SK-N-SH (cell line): ENCODE measurements at regions not wholly inside any gene's neighbourhood (a gene's known extent, or its start where the extent isn't known, plus 50 kb on each side); places are given as distances from the start of the nearest gene placed in this dataset.
"Not testable (repeated sequence)": the region's sequence is repeated elsewhere in the genome, so short reads cannot be mapped to it uniquely, and the experiment has no call there.

Source experiments
- CTCF ChIA-PET: fragments of 300-600, 350-600 bp; formaldehyde crosslinking; extraction: SDS; loops from one replicate; lab custom pipeline; 2021; lab: Yijun Ruan, JAX
- POLR2A ChIA-PET: fragments of 350-600 bp; sonication (Branson Sonifier 250); formaldehyde crosslinking; extraction: SDS; loops from one replicate; lab custom pipeline; 2020; ENCODE audit warnings: antibody characterized with exemption, inconsistent platforms; lab: Yijun Ruan, JAX
- DNase-seq: peaks from one replicate; pipeline ENCODE4 v3.0.0; 2012
- H2AFZ ChIP-seq: fragments of 200-600 bp; sonication (generic); 2 replicates; pipeline ENCODE4 v1.8.1; 2016; ENCODE audit warnings: antibody characterized with exemption, mild to moderate bottlenecking, low read depth
- H3F3A ChIP-seq: fragments of 200-600 bp; sonication (generic); replicated peaks from 2 replicates; pipeline ENCODE3; 2016; ENCODE audit warnings: antibody characterized with exemption, mild to moderate bottlenecking; ENCODE audit not compliant: insufficient read depth
- H3K27ac ChIP-seq, 2 experiments: fragments of 200-500 bp in 1 of 2; fragments of 200-600 bp in 1 of 2; sonication (Bioruptor generic) in 1 of 2; sonication (generic), shearing (Covaris generic) in 1 of 2; 2 replicates each; pipeline versions ENCODE4 v1.5.1 to v1.6.1; 2014 to 2016; ENCODE audit warnings: low read depth in 2 of 2, inconsistent platforms in 1 of 2, low read length in 1 of 2, mild to moderate bottlenecking in 1 of 2, mixed read lengths in 1 of 2
- H3K27me3 ChIP-seq: fragments of 200-600 bp; sonication (generic), shearing (Covaris generic); 2 replicates; pipeline ENCODE4 v1.6.1; 2016; ENCODE audit warnings: mixed run types; ENCODE audit not compliant: insufficient read depth
- H3K36me3 ChIP-seq, 2 experiments: fragments of 200-500 bp in 1 of 2; fragments of 200-600 bp in 1 of 2; sonication (Bioruptor generic) in 1 of 2; sonication (generic) in 1 of 2; replicated peaks in 1 of 2; 2 replicates each; pipeline versions ENCODE3 to v1.5.1; 2014 to 2016; ENCODE audit warnings: low read length in 1 of 2, mild to moderate bottlenecking in 1 of 2; ENCODE audit not compliant: insufficient read depth in 2 of 2, control insufficient read depth in 1 of 2
- H3K4me1 ChIP-seq, 2 experiments: fragments of 200-500 bp in 1 of 2; fragments of 200-600 bp in 1 of 2; sonication (Bioruptor generic) in 1 of 2; sonication (generic), shearing (Covaris generic) in 1 of 2; 2 replicates each; pipeline versions ENCODE4 v1.5.1 to v1.6.1; 2014 to 2016; ENCODE audit warnings: low read depth in 1 of 2, low read length in 1 of 2, mixed run types in 1 of 2; ENCODE audit not compliant: insufficient read depth in 2 of 2, control insufficient read depth in 1 of 2
- H3K4me2 ChIP-seq: fragments of 200-600 bp; sonication (generic), shearing (Covaris generic); 2 replicates; pipeline ENCODE4 v1.6.1; 2017; ENCODE audit warnings: mixed run types
- H3K4me3 ChIP-seq, 2 experiments: fragments of 200-500 bp in 1 of 2; fragments of 200-600 bp in 1 of 2; sonication (Bioruptor generic) in 1 of 2; sonication (generic), shearing (Covaris generic) in 1 of 2; 2 replicates each; pipeline versions ENCODE4 v1.5.1 to v1.8.1; 2014 to 2016; ENCODE audit warnings: low read depth in 2 of 2, inconsistent platforms in 1 of 2, low read length in 1 of 2, mild to moderate bottlenecking in 1 of 2, mixed read lengths in 1 of 2, moderate library complexity in 1 of 2
- H3K79me2 ChIP-seq: fragments of 200-600 bp; sonication (generic); 2 replicates; pipeline ENCODE4 v1.8.1; 2017; ENCODE audit warnings: mild to moderate bottlenecking; ENCODE audit not compliant: insufficient read depth
- H3K9ac ChIP-seq: fragments of 200-600 bp; sonication (generic); 2 replicates; pipeline ENCODE4 v1.6.1; 2017; ENCODE audit warnings: mixed run types
- H3K9me2 ChIP-seq: fragments of 200-600 bp; sonication (generic); 2 replicates; pipeline ENCODE4 v1.6.1; 2017; ENCODE audit warnings: mixed run types
- H3K9me3 ChIP-seq: fragments of 200-600 bp; sonication (generic); 2 replicates; pipeline ENCODE4 v1.6.1; 2017; ENCODE audit warnings: mixed run types, mild to moderate bottlenecking, moderate library complexity
- H4K20me1 ChIP-seq: fragments of 200-600 bp; sonication (generic); 2 replicates; pipeline ENCODE4 v1.6.1; 2017; ENCODE audit warnings: mild to moderate bottlenecking, mixed run types; ENCODE audit not compliant: insufficient read depth
- CHD2 ChIP-seq: fragments of 150-350 bp; IDR thresholded peaks from 2 replicates; pipeline ENCODE4 v1.6.1; 2018; ENCODE audit warnings: low read length; ENCODE audit not compliant: partially characterized antibody
- EP300 ChIP-seq, 2 experiments: IDR thresholded peaks; 2 replicates each; pipeline versions ENCODE4 v1.4.0 to v1.6.1; 2012; ENCODE audit warnings: borderline replicate concordance in 1 of 2, low read depth in 1 of 2, low read length in 1 of 2
- EZH2phosphoT487 ChIP-seq: fragments of 200-600 bp; sonication (generic); IDR thresholded peaks from 2 replicates; pipeline ENCODE4 v1.6.1; 2017; ENCODE audit warnings: low read depth, mixed run types, mild to moderate bottlenecking, antibody characterized with exemption, moderate library complexity, borderline replicate concordance
- FOXJ3 ChIP-seq: sonication (generic); formaldehyde crosslinking; IDR thresholded peaks from 2 replicates; pipeline ENCODE4 v1.5.1; 2020; ENCODE audit warnings: mild to moderate bottlenecking, missing genetic modification reagents
- FOXM1 ChIP-seq: IDR thresholded peaks from 2 replicates; pipeline ENCODE4 v1.4.0; 2012; ENCODE audit warnings: low read depth, mild to moderate bottlenecking
- GATA2 ChIP-seq: sonication (generic); formaldehyde crosslinking; IDR thresholded peaks from 2 replicates; pipeline ENCODE4 v1.5.0; 2020; ENCODE audit warnings: mild to moderate bottlenecking, missing genetic modification reagents
- MAX ChIP-seq: IDR thresholded peaks from 2 replicates; pipeline ENCODE4 v1.4.0; 2012; ENCODE audit warnings: low read depth
- MXI1 ChIP-seq: IDR thresholded peaks from 2 replicates; pipeline ENCODE4 v1.6.1; 2012; ENCODE audit warnings: mild to moderate bottlenecking, low read depth, low read length, improper control_type of control experiment
- NFIC ChIP-seq: IDR thresholded peaks from 2 replicates; pipeline ENCODE4 v1.4.0; 2012; ENCODE audit warnings: borderline replicate concordance
- PBX3 ChIP-seq: IDR thresholded peaks from 2 replicates; pipeline ENCODE4; 2012
- POLR2AphosphoS5 ChIP-seq: IDR thresholded peaks from 2 replicates; pipeline ENCODE4 v1.6.1; 2012; ENCODE audit warnings: low read depth, low read length
- RAD21 ChIP-seq: IDR thresholded peaks from 2 replicates; pipeline ENCODE4 v1.6.1; 2012; ENCODE audit warnings: mild to moderate bottlenecking, low read length
- RCOR1 ChIP-seq: fragments of 150-350 bp; IDR thresholded peaks from 2 replicates; pipeline ENCODE4 v1.6.1; 2017; ENCODE audit warnings: antibody characterized with exemption, low read length
- RXRA ChIP-seq: IDR thresholded peaks from 2 replicates; pipeline ENCODE4 v1.4.0; 2012; ENCODE audit warnings: low read depth, mild to moderate bottlenecking, borderline replicate concordance
- TAF1 ChIP-seq: IDR thresholded peaks from 2 replicates; pipeline ENCODE4 v1.6.1; 2012; ENCODE audit warnings: low read depth, mild to moderate bottlenecking, low read length, moderate library complexity, borderline replicate concordance
- TCF12 ChIP-seq: IDR thresholded peaks from 2 replicates; pipeline ENCODE4 v1.4.0; 2012
- YY1 ChIP-seq: IDR thresholded peaks from 2 replicates; pipeline ENCODE4 v1.4.0; 2012; ENCODE audit warnings: low read depth, mild to moderate bottlenecking
- WGBS: methylation state at CpG from one replicate; pipeline ENCODE4 v1.1.6; 2017; ENCODE audit warnings: low lambda C conversion rate; 5-methylcytosine and 5-hydroxymethylcytosine counted together
- TF ChIP-seq, protein P1 (sequence below): IDR thresholded peaks from 2 replicates; pipeline ENCODE4 v1.4.0; 2012; ENCODE audit warnings: low read depth, borderline replicate concordance
- TF ChIP-seq, protein P2 (sequence below): IDR thresholded peaks from 2 replicates; pipeline ENCODE4 v1.6.1; 2012; ENCODE audit warnings: mild to moderate bottlenecking, low read depth, low read length, moderate library complexity

DNA sequence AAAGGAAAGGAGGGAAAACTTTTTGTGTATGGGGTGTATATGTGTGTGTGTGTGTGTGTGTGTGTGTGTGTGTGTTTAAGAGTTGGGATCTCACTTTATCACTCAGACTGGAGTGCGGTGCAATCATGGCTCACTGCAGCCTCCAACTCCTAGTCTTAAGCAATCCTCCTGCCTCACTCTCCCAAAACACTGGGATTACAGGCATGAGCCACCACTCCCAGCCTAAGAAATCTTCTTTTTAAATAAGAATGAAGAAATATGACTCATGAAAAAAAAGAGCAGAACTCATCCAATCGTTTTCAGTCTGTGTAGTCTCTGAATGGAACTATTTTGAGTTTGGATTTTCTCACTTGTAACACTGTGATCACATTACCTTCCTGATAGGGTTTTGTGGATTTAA, 601.5 kb downstream of the ACTL7B start:
- TF ChIP-seq RCOR1 (no peak), POLR2AphosphoS5 (no peak), RXRA (no peak), RAD21 (no peak), EP300 (IDR thresholded peaks at IDR 0.05; ENCODE audit: borderline replicate concordance in 1 of 2, low read depth in 1 of 2, low read length in 1 of 2) (no peak), FOXM1 (no peak), TAF1 (no peak), MXI1 (no peak), TCF12 (no peak), FOXJ3 (CRISPR knock-in tag) (no peak), MAX (no peak), GATA2 (CRISPR knock-in tag) (no peak), EZH2phosphoT487 (no peak), PBX3 (no peak), CHD2 (no peak), NFIC (no peak), YY1 (no peak)
- TF ChIP-seq, protein P1, sequence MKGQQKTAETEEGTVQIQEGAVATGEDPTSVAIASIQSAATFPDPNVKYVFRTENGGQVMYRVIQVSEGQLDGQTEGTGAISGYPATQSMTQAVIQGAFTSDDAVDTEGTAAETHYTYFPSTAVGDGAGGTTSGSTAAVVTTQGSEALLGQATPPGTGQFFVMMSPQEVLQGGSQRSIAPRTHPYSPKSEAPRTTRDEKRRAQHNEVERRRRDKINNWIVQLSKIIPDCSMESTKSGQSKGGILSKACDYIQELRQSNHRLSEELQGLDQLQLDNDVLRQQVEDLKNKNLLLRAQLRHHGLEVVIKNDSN: no peak
- TF ChIP-seq, protein P2, sequence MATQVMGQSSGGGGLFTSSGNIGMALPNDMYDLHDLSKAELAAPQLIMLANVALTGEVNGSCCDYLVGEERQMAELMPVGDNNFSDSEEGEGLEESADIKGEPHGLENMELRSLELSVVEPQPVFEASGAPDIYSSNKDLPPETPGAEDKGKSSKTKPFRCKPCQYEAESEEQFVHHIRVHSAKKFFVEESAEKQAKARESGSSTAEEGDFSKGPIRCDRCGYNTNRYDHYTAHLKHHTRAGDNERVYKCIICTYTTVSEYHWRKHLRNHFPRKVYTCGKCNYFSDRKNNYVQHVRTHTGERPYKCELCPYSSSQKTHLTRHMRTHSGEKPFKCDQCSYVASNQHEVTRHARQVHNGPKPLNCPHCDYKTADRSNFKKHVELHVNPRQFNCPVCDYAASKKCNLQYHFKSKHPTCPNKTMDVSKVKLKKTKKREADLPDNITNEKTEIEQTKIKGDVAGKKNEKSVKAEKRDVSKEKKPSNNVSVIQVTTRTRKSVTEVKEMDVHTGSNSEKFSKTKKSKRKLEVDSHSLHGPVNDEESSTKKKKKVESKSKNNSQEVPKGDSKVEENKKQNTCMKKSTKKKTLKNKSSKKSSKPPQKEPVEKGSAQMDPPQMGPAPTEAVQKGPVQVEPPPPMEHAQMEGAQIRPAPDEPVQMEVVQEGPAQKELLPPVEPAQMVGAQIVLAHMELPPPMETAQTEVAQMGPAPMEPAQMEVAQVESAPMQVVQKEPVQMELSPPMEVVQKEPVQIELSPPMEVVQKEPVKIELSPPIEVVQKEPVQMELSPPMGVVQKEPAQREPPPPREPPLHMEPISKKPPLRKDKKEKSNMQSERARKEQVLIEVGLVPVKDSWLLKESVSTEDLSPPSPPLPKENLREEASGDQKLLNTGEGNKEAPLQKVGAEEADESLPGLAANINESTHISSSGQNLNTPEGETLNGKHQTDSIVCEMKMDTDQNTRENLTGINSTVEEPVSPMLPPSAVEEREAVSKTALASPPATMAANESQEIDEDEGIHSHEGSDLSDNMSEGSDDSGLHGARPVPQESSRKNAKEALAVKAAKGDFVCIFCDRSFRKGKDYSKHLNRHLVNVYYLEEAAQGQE: no peak
- TF ChIP-seq, all 33 proteins: peak for 0
- WGBS: 17% methylated on average over 2 of the region's 2 CpGs
- Histone ChIP-seq H3K4me2 (no peak overlapping the region), H3K9ac (no peak overlapping the region), H3K4me1 (no peaks in the 10 kb centered on the region), H3K27me3 (no peaks in the 10 kb centered on the region; the same call in 1 of the 2 replicates), H3K36me3 (no peaks in the 10 kb centered on the region), H3K79me2 (no peaks in the 10 kb centered on the region), H3K9me3 (no peaks in the 10 kb centered on the region), H4K20me1 (no peaks in the 10 kb centered on the region), H3K4me3 (no peak overlapping the region), H3K27ac (no peak overlapping the region), H2AFZ (no peak overlapping the region), H3F3A (no peaks in the 10 kb centered on the region), H3K9me2 (no peaks in the 10 kb centered on the region)
- DNase-seq: no peak
- ChIA-PET CTCF (no interaction called here), POLR2A (no interaction called here)

DNA sequence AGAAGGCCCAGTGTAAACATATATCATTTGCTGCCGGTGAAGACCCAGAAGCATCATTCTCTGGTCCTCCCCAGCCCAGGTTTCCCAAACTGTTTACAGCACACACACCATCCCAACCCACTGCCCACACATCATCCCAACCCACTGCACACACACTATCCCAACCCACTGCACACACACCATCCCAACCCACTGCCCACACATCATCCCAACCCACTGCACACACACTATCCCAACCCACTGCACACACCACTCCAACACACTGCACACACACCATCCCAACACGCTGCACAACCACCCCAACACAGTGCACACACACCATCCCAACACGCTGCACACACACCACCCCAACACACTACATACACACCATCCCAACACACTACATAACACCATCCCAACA, 608.4 kb downstream of the ACTL7B start:
- H3K27me3 ChIP-seq, H2AFZ ChIP-seq, DNase-seq, H3K4me3 ChIP-seq, H3K9ac ChIP-seq, H3K36me3 ChIP-seq, H4K20me1 ChIP-seq, POLR2A ChIA-PET, CTCF ChIA-PET, H3K4me1 ChIP-seq, H3K9me3 ChIP-seq, H3K4me2 ChIP-seq, H3K79me2 ChIP-seq, H3K9me2 ChIP-seq, H3F3A ChIP-seq, H3K27ac ChIP-seq: not testable (repeated sequence)
- WGBS: 51% methylated on average over 3 of the region's 3 CpGs
